ENCODE measurements at regions not wholly inside any gene's neighbourhood (a gene's known extent, or its start where the extent isn't known, plus 50 kb on each side); places are given as distances from the start of the nearest gene placed in this dataset.
"Not testable (repeated sequence)": the region's sequence is repeated elsewhere in the genome, so short reads cannot be mapped to it uniquely, and the experiment has no call there.

- no peak for DNase-seq
Observed at GRCh38 chr5:112472614-112473013, 53.5 kb upstream of the EPB41L4A start.

- no peak for DNase-seq
Observed at GRCh38 chr5:112473989-112474388, 54.9 kb upstream of the EPB41L4A start.

- no peak for DNase-seq
Observed at GRCh38 chr5:112475747-112476365, 56.8 kb upstream of the EPB41L4A start.

GRCh38 chr5:112479418-112479817 is 60.3 kb upstream of the EPB41L4A start:
- no peak for DNase-seq

DNA sequence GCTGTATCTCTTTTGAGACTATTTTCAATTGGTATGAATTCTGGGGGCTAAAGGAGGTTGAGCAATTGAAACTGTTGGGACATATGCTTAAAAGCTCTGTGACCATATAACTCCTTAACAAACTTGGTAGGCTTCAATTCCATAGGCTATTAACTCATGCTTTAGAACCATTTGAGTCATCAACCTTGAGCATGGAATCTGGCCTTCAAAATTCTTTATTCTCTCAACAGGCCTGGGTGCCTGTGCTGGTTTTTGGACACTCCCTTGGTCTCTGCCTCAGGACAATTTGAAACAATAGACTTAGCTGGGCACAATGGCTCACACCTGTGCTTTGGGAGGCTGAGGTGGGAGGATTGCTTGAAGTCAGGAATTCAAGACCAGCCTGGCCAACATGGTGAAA is 61.4 kb upstream of the EPB41L4A start:
- DNase-seq, result no peak

- DNase-seq, result no peak
Observed at GRCh38 chr5:112483704-112484103, 64.6 kb upstream of the EPB41L4A start.

DNA sequence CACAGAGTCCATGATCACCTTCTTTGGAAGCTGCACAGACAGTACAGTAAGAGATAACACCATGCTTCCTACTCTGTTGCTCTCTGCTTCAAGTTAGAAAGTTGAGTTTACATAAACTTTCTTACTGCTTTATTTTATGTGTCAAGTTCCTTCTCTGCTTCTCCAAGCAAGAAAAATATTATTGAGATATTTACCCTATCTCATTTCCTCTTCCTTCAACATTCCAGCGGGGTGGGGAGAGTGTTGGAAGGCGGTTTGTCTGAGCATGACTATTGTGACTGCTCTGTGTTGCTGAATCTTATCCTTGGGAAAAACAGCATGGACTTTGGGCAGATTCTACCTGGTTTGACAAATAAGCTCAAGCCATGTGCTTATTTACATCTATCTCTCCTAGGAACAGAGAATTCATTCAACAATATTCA is 66.9 kb upstream of the EPB41L4A start:
- DNase-seq, result no peak

GRCh38 chr5:112491257-112491656 is 72.2 kb upstream of the EPB41L4A start:
- DNase-seq, result no peak

- no peak for DNase-seq
Observed at GRCh38 chr5:112492291-112492690, 73.2 kb upstream of the EPB41L4A start.

DNA sequence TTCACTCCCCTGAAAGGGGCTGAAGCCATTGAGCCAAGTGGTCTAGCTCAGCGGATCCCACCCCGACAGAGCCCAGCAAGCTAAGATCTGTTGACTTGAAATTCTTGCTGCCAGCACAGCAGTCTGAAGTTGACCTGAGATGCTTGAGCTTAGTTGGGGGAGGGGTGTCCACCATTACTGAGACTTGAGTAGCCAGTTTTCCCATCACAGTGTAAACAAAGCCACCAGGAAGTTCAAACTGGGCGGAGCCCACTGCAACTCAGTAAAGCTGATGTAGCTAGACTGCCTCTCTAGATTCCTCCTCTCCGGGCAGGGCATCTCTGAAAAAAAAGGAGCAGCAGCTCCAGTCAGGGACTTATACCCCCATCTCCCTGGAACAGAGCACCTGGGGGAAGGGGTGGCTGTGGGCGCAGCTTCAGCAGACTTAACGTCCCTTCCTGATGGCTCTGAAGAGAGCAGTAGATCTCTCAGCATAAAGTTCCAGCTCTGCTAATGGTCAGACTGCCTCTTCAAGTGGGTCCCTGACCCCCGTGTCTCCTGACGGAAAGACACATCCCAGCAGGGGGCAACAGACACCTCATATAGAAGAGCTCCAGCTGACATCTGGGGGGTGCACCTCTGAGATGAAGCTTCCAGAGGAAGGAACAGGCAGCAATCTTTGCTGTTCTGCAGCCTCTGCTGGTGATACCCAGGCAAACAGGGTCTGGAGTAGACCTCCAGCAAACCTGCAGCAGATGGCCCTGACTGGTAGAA is 84.8 kb upstream of the EPB41L4A start:
- DNase-seq, result not testable (repeated sequence)

DNA sequence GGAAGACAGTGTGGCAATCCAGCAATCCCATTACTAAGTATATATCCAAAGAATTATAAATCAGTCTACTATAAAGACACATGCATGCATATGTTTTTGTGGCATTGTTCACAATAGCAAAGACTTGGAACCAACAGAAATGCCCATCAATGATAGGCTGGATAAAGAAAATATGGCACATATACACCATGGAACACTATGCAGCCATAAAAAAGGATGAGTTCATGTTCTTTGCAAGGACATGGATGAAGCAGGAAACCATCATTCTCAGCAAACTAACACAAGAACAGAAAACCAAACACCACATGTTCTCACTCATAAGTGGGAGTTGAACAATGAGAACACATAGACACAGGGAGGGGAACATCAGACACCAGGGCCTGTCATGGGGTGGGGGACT is 90.0 kb upstream of the EPB41L4A start:
- not testable (repeated sequence) for DNase-seq

- no peak for DNase-seq
Observed at GRCh38 chr5:112511920-112512319, 92.8 kb upstream of the EPB41L4A start.

DNA sequence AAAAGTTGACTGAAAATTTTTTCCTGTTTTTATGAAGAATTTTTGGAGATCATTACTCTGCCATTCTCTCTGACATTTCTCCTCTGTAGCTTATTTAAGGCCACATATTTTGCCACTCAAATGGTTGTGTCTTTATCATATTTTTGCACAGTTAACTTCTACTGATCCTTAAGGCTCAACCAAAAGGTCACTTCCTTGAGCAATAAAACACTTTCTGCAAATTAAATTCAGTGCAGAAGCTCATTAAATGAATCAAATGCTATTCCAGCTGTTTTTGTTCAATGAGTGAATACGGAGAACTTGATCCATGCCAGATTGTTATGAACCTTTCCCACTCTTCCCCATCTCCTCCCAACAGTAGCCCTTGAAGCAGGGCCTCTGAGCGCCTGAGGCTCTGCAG is 93.8 kb upstream of the EPB41L4A start:
- DNase-seq, result no peak

DNA sequence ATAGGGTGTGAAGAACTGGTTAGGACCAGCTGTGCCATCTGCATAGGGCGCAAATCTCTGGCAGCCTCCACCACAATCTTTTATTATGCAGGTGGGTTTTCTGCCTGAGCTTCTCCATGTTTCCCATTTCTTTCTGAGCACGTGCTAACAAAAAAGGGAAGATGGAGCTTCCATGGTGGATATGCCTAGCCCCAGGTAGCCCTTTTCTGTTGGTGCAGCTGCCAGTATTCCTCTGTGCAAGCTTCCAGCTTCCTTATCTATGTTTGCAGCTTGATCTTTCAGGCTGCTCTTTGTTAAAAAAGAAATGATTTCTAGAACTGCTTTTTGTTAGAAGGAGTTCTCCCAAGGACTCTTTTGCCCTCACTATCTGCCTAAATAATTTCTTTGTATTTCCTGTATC is 95.0 kb upstream of the EPB41L4A start:
- DNase-seq, result no peak

DNA sequence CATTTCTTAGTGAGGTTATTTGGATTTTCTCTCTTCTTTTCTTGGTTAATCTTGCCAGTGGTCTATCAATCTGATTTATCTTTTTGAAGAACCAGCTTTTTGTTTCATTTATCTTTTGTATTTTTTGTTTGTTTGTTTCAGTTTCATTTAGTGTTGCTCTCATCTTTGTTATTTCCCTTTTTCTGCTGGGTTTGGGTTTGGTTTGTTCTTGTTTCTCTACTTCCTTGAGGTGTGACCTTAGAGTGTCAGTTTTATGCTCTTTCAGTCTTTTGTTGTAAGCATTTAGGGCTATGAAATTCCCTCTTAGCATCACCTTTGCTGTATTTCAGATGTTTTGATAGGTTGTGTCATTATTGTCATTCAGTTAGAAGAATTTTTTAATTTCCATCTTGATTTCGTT is 101.4 kb upstream of the EPB41L4A start:
- DNase-seq, result not testable (repeated sequence)

DNA sequence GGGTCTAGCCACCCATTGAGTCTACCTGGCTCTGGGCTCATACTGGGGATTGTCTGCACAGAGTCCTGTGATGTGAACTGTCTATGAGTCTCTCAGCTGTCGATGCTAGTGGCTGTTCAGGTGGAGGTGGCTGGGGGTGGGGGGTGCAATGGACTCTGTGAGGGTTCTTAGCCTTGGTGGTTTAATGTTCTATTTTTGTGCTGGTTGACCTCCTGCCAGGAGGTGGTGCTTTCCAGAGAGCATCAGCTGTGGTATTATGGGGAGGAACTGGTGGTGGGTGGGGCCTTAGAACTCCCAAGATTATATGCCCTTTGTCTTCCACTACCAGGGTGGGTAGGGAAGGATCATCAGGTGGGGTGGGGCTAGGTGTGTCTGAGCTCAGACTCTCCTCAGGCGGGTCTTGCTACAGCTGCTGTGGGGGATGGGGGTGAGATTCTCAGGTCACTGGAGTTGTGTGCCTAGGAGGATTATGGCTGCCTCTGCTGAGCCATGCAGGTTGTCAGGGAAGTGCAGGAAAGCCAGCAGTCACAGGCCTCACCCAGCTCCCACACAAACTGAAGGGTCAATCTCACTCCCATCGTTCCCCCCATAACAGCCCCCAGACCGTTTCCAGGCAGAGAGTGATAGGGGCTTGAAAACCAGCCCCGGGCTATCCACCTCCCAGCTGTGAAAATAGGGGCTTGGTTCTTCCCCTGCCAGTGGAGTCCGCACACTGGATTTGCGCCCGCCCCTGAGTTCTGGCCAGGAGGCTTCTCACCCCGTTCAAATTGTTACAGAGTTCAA is 104.0 kb upstream of the EPB41L4A start:
- not testable (repeated sequence) for DNase-seq

- not testable (repeated sequence) for DNase-seq
Observed at GRCh38 chr5:112523674-112524263, 104.7 kb upstream of the EPB41L4A start.

GRCh38 chr5:112525217-112525616 is 106.1 kb upstream of the EPB41L4A start:
- DNase-seq, result no peak

DNA sequence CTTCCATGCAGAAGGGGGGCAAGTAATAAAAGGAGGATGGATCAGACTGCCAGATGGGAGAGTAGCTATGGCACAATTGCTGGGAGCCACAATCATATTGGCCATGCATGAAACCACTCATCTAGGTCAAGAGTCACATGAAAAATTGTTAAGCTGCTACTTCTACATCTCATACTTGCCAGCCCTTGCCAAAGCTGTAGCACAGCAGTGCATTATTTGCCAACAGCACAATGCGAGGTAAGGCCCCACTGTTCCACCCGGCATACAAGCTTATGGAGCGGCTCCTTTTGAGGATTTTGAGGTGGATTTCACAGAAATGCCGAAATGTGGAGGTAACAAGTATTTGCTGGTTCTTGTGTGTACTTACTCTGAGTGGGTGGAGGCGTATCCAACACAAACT is 109.9 kb upstream of the EPB41L4A start:
- DNase-seq, result no peak

- DNase-seq, result no peak
Observed at GRCh38 chr5:112529525-112529924, 110.4 kb upstream of the EPB41L4A start.

GRCh38 chr5:112532654-112533360 is 113.7 kb upstream of the EPB41L4A start:
- no peak for DNase-seq

- no peak for DNase-seq
Observed at GRCh38 chr5:112533362-112533761, 114.3 kb upstream of the EPB41L4A start.

DNA sequence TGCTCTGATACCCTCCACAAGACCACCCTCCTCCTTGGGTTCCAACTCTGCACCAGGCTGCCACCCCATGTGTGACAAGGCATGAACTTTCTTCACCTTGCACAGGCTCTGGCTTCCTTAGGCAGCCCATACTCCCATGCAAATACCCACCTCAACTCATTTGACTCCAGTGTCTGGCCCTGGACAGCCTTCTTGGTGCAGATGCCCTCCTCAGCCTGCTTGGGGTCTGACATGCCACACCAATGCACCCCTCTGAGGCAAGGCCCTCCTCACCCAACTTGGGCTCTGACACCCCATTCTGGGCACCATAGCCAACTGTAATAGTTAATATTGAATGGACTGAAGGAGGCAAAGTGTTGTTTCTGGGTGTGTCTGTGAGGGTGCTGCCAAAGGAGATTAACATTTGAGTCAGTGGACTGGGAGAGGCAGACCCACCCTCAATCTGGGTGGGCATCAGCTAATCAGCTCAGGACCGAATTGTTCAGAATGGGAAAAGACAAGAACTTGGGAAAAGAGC is 115.0 kb upstream of the EPB41L4A start:
- no peak for DNase-seq

All from activated CD4-positive, alpha-beta T cell treated with anti-CD3 and anti-CD28 coated beads for 4 hours (primary cell).